ENCODE measurements at regions not wholly inside any gene's neighbourhood (a gene's known extent, or its start where the extent isn't known, plus 50 kb on each side); places are given as distances from the start of the nearest gene placed in this dataset.

GRCh38 chr10:29931833-29932232, 127.6 kb downstream of the JCAD start:
- H3K36me3 ChIP-seq (replicated peaks in 1 of 2; ENCODE audit: control insufficient read depth in 1 of 2, insufficient read depth in 2 of 2, low read length in 2 of 2): no peaks in the 10 kb centered on the region
- intact Hi-C loops (cut with micrococcal nuclease): no loop called here
- no peak overlapping the region for H3K27ac ChIP-seq (ENCODE audit: low read depth in 1 of 2, low read length in 2 of 2)
- H3K27me3 Mint-ChIP-seq (ENCODE audit: low read depth in 3 of 3): peaks cover 0 to 3% (median 0%) of the 10 kb centered on the region in 3 donors
- H4K20me1 ChIP-seq (ENCODE audit: insufficient read depth, low read length): no peaks in the 10 kb centered on the region
- H3K27ac Mint-ChIP-seq: no peak overlapping the region
- no peaks in the 10 kb centered on the region for H3K27me3 ChIP-seq (ENCODE audit: control insufficient read depth in 2 of 2, insufficient read depth in 2 of 2, low read length in 2 of 2)
- no peaks in the 10 kb centered on the region for H3K36me3 Mint-ChIP-seq
- H3K4me2 ChIP-seq (replicated peaks; ENCODE audit: extremely low read depth, low read length, poor library complexity, severe bottlenecking): no peak overlapping the region
- peaks cover 19 to 38% (median 25%) of the 10 kb centered on the region in 7 donors for H3K9me3 Mint-ChIP-seq
- H3K4me3 Mint-ChIP-seq: no peak overlapping the region
- no CpG with 5 or more reads among the region's 2 CpGs for WGBS (ENCODE audit: insufficient coverage)
- no peak overlapping the region for H2AFZ ChIP-seq (ENCODE audit: insufficient read depth, low read depth, low read length, poor library complexity, severe bottlenecking)
- H3K4me1 ChIP-seq (ENCODE audit: control insufficient read depth in 1 of 2, insufficient read depth in 2 of 2, low read length in 2 of 2): no peaks in the 10 kb centered on the region
- no peaks in the 10 kb centered on the region for H3K79me2 ChIP-seq (ENCODE audit: insufficient read depth, low read length)
- H3K4me3 ChIP-seq (replicated peaks in 1 of 3; ENCODE audit: low read depth in 2 of 3, low read length in 3 of 3): no peak overlapping the region
- H3K4me1 Mint-ChIP-seq: no peaks in the 10 kb centered on the region
- TF ChIP-seq, protein P1, sequence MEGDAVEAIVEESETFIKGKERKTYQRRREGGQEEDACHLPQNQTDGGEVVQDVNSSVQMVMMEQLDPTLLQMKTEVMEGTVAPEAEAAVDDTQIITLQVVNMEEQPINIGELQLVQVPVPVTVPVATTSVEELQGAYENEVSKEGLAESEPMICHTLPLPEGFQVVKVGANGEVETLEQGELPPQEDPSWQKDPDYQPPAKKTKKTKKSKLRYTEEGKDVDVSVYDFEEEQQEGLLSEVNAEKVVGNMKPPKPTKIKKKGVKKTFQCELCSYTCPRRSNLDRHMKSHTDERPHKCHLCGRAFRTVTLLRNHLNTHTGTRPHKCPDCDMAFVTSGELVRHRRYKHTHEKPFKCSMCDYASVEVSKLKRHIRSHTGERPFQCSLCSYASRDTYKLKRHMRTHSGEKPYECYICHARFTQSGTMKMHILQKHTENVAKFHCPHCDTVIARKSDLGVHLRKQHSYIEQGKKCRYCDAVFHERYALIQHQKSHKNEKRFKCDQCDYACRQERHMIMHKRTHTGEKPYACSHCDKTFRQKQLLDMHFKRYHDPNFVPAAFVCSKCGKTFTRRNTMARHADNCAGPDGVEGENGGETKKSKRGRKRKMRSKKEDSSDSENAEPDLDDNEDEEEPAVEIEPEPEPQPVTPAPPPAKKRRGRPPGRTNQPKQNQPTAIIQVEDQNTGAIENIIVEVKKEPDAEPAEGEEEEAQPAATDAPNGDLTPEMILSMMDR (IDR thresholded peaks at IDR 0.05): no peak
- DNase-seq: no peak
- H3K9ac ChIP-seq (ENCODE audit: insufficient read depth, low read length, poor library complexity, severe bottlenecking): no peak overlapping the region
- peaks cover 12 to 33% of the 10 kb centered on the region in 2 donors for H3K9me3 ChIP-seq (replicated peaks in 1 of 2; ENCODE audit: control insufficient read depth in 1 of 2, insufficient read depth in 1 of 2, low read length in 2 of 2)

DNA sequence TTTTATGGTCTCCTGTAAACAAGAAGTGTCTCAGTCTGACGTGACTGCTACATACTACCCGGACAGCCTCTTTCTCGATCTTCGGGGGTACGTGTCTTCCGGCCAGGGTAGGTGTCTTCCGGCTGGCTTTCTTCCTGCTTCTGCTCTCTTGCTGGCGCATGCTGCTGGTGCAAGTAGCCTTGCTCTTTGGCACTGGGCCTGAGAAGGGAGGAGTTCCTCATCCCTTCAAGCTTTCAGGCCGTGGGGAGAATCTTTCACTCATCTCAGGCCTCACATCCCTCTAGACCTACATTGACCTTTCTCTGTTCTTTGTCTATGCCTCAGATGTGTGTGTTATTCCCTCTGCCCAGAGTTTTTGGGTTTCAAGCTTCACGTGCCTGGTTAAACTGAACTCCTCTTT, 130.4 kb downstream of the JCAD start:
- TF ChIP-seq, protein P1 (IDR thresholded peaks at IDR 0.05): no peak
- H3K4me3 ChIP-seq (replicated peaks in 1 of 3; ENCODE audit: low read depth in 2 of 3, low read length in 3 of 3): no peak overlapping the region
- H3K4me1 ChIP-seq (ENCODE audit: control insufficient read depth in 1 of 2, insufficient read depth in 2 of 2, low read length in 2 of 2): no peaks in the 10 kb centered on the region
- Mint-ChIP-seq H3K9me3 (peaks cover 37 to 59% (median 48%) of the 10 kb centered on the region in 7 donors), H3K36me3 (no peaks in the 10 kb centered on the region), H3K27ac (peak overlapping the region in 1 of 7 donors; percentile 48), H3K27me3 (ENCODE audit: low read depth in 3 of 3) (peaks cover 0 to 4% (median 3%) of the 10 kb centered on the region in 3 donors), H3K4me3 (no peak overlapping the region), H3K4me1 (peaks cover 3% of the 10 kb centered on the region)
- H3K9ac ChIP-seq (ENCODE audit: insufficient read depth, low read length, poor library complexity, severe bottlenecking): no peak overlapping the region
- 98% methylated on average over 8 of the region's 10 CpGs for WGBS (ENCODE audit: insufficient coverage)
- H3K27ac ChIP-seq (ENCODE audit: low read depth in 1 of 2, low read length in 2 of 2): no peak overlapping the region
- no peaks in the 10 kb centered on the region for H3K79me2 ChIP-seq (ENCODE audit: insufficient read depth, low read length)
- H4K20me1 ChIP-seq (ENCODE audit: insufficient read depth, low read length): no peaks in the 10 kb centered on the region
- peaks cover 32 to 53% of the 10 kb centered on the region in 2 donors for H3K9me3 ChIP-seq (replicated peaks in 1 of 2; ENCODE audit: control insufficient read depth in 1 of 2, insufficient read depth in 1 of 2, low read length in 2 of 2)
- H3K36me3 ChIP-seq (replicated peaks in 1 of 2; ENCODE audit: control insufficient read depth in 1 of 2, insufficient read depth in 2 of 2, low read length in 2 of 2): no peaks in the 10 kb centered on the region
- no peak overlapping the region for H3K4me2 ChIP-seq (replicated peaks; ENCODE audit: extremely low read depth, low read length, poor library complexity, severe bottlenecking)
- no peak for DNase-seq
- H3K27me3 ChIP-seq (ENCODE audit: control insufficient read depth in 2 of 2, insufficient read depth in 2 of 2, low read length in 2 of 2): no peaks in the 10 kb centered on the region
- H2AFZ ChIP-seq (ENCODE audit: insufficient read depth, low read depth, low read length, poor library complexity, severe bottlenecking): no peak overlapping the region
- intact Hi-C loops (cut with micrococcal nuclease): no loop called here

Data from CD14-positive monocyte (primary cell).